HG03196 (cell line): ENCODE measurements at regions not wholly inside any gene's neighbourhood (a gene's known extent, or its start where the extent isn't known, plus 50 kb on each side); places are given as distances from the start of the nearest gene placed in this dataset.

Experiments used
- ATAC-seq: cut with Tn5 transposase; IDR thresholded peaks from one replicate; pipeline ENCODE4 v1.9.1; 2021; ENCODE audit not compliant: unreplicated experiment

DNA sequence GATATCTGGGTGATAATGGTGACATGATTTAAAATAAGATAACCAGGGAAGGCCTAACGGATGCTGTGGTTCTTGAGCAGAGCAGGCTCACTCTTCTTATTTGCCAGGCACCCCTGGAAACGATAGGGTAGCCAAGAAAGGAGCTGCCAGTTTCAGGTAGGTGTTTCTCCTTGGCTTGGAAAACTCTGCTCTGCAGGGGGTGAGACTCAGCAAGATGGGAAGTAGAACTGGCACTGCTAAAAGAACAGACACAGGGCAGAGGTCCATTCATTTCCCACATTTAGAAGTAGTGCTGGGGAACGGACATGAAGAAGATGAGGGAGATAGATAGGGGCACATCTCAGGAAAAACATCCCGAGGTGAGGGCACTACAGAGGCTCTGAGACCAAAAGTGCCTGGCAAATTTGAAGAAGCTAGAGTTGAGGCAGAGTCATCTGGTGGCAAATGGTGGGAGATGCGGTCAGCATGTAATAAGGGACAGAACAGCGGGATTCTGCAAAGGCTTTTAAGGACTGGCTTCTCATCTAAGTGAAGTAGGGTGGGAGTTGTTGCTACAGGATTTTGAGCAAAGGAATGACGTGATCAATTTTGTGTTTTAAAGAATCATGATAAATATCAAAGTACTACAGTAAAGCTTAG is 323.4 kb upstream of the PLSCR5 start:
- ATAC-seq = no peak

DNA sequence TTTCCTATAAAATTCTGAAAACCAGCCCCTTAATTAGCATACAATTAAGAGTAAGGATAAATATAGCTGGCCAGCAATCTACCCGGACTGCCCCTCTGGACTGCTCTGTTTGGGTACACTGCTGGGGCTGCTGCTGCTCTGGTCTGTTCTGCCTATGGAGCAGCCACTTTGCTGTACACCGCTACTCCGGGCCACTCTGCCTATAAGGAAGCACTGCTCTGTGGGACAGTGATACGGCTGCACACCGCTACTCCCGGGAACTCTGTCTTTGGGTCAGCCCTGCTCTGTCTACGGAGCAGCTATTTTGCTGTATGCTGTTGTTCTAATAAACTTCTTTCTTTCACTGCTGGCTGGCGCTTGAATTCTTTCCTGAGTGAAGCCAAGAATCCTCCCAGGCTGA is 316.5 kb upstream of the PLSCR5 start:
- ATAC-seq = no peak

DNA sequence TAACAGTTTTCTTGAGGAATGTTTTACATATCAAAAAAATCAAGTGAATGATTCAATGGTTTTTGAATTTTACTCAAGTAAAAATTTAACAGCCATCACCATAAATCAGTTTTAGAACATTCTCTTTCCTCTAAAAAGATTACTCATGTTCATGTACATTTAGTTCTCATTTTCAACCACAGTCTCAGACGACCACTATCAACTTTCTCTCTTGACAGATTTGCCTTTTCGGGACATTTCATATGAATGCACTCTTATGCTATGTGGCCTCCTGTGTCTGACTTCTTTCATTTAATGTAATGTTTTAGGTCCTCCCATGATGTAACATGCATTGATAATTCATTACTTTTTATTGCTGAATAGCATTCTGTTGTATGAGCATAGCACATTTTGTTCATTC is 309.3 kb upstream of the PLSCR5 start:
- ATAC-seq = no peak

DNA sequence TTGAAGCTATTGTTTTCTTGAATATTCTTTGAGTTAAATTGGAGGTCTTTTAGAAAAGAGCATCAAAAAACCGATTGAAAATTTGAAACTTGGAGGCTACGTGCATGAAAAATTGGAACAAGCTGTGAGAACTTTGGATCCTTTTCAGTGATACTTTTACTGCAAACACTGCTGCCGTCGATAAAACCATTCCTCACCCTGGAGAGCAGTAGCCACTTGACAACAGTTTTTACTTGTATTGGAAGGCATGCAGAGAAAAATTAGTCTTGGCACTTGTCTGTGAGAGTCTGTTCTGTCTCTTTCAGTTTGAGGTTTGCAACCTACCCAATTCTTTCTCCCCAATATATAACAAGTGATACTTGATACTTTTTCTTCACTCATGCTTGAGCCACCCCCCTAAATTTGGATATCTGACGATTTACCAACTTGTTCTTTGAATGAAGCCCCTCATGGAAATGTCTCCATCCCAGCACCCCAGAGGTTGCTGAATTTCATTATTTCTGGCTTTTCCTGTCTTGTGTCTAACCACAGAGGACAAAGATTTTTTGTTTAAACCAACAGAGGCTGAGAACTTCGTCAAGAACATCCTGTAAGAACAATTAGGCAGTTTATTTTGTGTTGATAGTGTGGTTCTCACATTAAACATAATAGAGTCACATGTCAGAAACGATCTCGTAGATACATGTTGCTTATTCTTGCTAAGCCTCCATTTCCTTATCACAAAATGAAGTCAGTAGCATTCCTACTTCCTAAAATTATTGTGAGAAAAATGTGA is 307.3 kb upstream of the PLSCR5 start:
- ATAC-seq = no peak

DNA sequence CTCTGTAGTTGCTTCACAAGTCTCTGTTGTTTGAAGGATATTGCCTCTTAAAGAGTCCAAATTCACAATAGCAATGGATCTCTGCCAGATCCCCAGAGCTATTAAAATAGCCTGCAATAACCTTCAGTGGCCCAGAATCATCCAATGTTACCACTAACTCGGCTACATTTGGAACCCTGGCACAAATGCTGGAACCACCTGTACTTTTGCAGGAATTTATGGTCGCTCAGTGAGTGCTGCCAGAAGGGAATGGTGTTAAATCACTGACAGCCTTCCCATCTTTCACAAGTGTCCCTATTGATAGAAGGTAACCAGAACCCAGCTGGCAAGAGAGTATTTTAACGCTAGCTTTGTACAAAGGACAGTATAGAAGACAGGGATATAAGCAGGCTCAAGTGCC is 298.8 kb upstream of the PLSCR5 start:
- no peak for ATAC-seq

DNA sequence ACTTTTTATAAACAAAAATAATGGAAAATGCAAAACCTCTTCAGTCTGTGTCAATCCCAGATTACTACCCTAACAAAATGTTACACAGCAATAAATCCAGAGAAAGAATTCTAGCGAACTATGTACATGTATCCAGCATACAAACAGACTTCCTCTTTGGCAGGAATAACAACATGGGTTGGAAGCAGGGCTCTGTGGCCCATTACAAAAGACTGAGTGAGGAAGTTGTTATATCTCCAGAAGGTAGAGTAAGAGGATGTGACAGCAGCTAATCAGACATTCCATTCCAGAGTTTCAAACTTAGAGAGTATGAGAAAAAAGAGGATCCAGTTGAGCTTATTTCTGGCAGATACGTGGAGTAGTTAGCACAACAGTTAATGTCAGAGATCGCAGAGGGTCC is 294.0 kb upstream of the PLSCR5 start:
- ATAC-seq = no peak

DNA sequence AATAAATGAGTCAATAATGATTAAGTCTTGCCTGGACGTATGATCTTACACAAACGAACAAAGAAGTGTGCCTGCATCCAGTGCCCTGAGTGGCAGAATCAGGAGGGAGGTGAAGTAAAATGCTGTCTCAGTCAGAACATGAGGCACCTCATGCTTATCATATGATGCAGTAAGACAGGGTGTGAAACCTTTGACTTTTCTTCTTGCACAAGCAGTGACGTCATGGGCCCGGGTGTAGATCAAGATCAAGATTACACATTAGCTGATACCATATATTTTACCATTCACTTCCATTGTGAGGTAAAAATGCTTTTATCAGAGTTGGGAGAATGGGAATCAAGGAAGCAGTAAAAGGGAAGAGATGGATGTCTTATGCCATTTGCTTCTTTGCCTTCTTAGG is 291.6 kb upstream of the PLSCR5 start:
- ATAC-seq = no peak

DNA sequence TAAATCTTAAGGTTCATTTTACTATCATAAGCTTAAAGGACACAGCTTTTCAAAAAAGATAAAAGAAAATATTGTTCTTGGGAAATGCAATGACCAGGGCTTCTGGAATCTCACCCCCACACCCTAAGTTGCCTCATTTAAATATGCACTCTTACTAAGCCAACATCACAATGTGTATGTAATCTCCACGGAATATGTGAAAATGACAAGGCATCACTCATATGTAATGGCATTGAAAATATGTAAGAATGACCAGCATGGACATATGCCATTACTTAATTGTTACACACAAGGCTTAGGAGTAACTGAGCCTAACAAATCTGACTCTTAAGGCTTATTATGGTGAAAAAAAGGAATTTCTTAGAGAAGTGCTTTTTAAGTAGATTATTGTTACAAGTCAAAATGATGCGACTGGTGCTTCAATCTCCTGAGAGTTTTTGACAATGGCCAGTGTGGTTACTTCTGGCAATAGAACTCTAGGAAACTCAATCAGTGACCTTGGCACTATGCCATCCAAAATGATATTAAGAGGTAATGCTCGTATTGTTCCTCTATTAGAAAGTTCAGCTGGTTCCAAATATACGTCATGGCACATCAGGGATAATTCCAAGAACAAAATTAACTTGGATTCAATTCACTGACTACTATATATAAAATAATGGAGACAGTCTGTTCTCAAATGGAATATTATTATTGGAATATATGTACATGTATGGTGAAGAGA is 290.0 kb upstream of the PLSCR5 start:
- ATAC-seq = no peak

DNA sequence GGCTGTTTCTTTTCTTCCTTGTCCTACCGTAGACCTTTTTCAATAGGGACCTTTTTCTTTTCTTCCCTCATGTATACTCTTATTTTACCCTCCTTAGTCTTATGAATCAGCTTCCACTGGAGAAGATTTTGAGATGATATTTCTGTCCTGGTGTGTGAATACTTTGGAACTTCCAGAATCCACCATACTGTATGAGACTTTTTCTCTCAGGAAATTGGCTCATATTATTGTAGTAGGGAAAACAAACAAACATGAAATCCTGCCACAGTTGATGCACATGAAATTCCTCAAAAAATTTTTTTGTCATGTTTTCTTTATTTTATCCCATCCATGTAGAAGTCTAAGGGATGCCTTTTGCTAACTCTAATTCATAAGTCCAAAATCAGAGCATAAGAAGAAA is 289.3 kb upstream of the PLSCR5 start:
- ATAC-seq = no peak

DNA sequence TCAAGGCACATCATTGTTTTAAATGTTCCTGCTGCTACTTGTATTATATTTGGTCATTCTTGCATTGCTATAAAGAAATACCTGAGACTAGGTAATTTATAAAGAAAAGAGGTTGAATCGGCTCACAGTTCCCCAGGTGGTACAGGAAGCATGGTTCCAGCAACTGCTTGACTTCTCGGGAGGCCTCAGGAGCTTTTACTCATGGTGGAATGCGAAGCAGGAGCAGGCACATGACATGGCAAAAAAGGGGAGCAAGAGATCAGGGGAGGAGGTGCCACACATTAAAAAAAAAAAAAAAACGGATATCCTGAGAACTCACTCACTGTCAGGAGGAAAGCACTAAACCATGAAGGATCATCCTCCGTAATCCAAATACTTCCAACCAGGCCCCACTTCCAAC is 286.9 kb upstream of the PLSCR5 start:
- no peak for ATAC-seq

DNA sequence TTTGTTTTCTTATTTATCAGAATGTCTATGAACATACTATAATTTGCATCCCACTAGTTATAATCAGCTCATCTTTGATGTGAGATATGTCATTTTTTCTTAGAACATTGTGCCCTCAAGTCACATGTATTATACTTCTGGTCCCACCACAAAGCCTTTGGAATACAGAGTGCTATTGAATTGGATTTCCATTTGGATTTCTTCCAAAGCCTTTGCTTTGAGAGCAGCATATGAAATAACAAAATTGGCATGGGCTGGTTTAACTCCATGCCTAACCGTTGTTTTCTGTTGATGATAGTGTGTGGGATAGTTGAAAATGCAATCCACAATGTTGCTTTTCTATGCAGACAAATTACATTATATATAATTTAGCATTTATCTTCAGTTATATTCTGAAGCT is 284.5 kb upstream of the PLSCR5 start:
- no peak for ATAC-seq

DNA sequence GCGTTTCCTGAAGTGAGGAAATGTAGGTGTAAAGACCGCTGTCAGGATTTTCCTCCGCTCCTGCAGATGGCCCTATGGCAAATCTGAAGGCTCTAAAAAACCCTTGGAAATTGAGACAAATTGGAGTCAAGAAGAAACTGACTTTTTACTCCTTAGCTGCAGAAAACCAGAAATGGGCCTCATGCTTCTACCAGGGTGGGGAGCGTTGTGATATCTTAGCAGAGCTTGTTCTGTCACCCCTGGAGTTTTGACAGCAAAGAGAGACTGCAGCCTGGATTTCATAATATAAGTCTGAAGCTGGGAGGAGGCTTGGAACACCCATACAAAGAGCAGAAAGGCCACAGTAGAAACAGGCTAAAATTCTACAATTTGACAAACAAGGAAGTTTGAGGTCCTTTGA is 283.0 kb upstream of the PLSCR5 start:
- no peak for ATAC-seq

DNA sequence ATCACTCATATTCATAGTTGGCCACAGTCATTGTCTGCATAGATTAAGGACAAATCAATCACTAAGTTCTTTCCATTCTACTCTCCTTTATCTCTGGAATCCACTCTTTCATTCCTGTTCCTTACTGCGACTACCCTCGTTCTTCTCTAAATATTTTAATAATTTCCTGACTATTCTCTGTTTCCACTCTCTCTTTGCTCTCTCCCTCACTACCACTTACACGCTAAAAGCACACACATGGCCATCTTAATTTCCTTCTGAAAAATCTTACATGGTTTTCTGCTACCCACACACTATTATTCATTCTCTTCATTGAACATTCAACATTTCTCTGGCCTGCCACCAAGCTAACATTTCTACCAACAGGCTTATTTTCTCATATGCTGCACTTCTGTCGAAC is 279.6 kb upstream of the PLSCR5 start:
- ATAC-seq = no peak

DNA sequence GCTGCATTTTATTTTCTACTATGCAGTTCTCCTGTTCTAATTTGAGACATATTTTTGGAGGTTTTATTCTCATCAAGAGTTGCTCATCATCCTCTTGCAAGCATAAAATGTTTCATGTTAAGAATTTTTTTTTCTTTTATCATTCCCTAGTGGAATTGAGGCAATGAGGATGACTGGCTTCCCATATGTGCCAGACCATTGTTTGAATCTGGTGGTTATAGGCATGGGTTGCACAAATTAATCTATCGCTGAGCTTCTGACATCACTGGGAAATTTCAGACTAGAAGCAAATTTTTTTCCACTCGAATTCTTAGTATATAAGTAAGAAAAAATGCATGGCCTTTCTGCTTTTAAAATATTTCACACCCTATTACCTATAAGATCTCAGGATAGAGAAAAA is 279.1 kb upstream of the PLSCR5 start:
- no peak for ATAC-seq

DNA sequence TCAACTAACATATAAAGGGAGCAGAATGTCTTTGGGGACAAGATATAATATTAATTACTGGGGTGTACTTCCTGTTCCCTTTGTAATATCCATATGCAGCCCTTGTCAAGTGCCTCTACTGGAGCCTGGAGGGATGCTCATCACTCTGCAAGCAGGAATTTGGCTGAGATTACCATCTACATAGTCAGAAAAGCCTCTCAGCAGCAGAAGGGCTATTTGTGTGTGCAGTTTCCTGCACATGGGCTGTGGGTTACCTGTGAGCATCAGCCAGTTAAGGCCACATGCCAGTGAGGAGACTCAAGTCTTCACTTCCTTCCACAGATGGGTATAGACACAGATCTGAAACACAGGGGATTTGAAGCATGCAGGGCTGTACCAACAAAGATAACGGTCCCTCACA is 278.1 kb upstream of the PLSCR5 start:
- ATAC-seq = no peak

DNA sequence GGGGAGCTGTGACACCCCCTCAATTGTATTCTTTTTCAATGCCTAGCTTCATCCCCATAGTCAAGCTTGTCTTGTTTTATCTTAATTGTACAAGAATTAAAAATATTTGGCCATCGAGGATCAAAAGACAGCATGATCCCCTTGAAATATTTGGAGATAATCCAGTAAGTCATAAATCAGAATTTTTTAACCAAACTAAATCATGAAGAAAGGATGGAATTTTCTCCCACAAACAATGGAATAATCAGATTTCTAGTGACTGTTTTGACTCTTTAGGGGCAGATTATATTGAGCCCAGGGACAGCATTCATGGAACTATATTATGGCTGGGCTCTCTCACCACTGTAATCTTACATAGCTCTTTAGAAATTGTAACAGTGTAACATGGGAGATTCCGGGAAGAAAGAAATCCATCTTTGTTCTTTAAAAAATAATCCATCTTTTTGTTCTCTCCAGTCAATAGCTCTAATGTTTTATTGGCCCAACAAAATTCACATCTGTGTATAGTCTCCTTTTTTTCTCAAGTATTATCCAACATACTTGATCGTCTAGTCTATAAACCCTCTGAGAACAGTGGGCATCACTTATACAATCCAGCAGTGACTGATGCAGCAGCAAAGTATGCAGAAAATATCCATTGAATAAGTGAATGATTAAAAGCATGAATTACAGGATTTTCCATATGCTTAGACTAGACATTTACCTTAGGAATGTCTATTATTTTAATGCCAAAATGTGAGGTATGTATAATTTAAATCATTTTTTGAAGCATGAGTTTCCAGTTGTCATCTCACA is 277.0 kb upstream of the PLSCR5 start:
- ATAC-seq = no peak

DNA sequence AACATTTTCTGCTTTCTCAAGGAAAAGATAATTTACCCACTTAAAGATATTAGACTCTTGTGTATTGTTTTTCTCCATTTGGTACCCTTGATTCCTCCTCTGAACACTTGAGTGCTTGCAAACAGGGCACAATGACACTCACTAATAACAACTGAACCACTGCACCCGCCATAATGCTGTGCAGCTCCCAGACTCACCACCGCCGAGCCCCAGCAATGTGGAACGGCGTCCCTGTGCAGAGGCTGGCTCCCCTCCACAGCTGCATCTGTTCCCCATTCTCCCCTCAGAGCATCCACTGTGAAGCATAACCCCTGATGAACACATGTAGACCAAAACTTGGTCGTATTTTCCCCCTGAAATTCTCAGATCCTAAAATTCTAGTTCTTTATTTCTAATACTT is 276.2 kb upstream of the PLSCR5 start:
- ATAC-seq = no peak

DNA sequence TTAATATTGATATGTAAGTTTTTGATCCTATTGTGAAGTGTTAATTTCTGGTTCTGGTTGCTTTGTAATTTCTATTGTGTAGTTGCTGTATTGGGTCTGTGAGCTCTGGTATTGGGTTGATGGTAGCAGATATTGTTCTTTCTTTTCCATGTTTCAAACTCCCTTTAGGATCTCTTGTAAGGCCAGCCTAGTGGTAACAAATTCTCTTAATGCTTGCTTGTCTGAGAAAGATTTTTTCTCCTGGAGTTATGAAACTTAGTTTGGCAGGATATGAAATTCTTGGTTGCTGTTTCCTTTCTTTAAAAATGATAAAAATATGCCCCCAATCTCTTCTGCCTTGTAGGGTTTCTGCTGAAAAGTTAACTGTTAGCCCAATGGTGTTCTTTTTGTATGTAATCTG is 268.6 kb upstream of the PLSCR5 start:
- no peak for ATAC-seq

DNA sequence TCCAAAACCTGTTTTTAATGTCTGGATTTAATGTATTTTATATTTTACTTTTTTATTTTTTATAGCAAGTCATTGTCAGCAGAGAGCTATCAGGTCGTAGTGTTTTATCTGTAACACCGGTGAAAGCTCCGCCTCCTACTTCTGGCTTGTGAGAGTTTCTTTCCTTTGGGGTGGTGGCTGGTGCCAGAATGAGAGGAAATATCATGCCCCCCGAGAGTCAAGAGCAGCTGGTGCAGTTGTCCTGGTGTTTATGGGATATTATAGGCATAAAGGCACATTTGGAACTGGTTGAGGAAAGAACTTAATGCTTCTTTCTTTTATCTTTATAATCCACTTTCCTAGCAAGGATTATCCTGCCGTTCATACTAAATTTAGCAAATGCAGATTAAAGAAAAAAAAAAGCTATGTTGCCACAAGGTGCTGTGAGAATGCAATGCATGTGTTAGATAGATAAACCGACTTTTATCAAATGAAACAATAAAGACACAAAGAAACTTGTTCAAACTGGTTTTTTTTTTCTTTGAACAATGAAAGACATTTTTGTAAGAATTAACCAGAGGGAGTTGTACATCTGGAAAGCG is 260.1 kb upstream of the PLSCR5 start:
- no peak for ATAC-seq

DNA sequence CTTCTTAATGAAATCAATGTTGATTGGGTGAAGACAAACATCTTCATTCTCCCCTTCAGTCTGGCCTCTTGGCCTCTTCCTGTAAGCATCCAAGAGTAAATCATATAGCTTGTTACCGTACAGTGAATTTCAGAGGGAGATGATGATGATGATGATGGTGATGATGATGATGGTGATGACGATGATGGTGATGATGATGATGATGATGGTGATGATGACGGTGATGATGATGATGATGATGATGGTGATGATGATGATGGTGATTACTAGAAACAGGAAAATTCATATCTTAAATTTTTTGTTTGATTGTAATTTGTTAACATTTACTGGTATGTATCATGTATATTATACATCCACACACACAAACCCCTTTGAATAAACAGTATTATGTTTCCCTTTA is 256.1 kb upstream of the PLSCR5 start:
- ATAC-seq = no peak

DNA sequence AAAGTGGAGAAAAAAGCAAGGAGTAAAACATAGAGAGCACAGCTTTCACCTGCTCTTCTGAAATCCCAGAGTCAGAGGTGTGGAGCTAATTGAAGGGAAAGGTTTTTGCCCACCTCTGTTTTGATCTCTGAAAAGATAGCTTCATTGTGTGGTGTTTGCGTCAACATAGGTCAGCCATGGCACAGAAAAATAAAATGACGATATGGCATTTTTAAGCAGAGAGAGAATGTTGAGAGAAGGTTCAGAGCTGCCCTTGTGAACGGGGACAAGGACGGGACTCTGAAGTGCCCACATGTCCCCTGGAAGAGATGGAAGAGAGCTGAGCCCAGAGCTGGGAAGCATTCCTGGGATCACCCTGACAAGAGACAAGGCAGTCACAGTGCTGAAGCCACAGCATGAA is 249.4 kb upstream of the PLSCR5 start:
- no peak for ATAC-seq
